AG04449 (cell line): ENCODE measurements at regions not wholly inside any gene's neighbourhood (a gene's known extent, or its start where the extent isn't known, plus 50 kb on each side); places are given as distances from the start of the nearest gene placed in this dataset.

ENCODE experiments used
- CTCF ChIA-PET: fragments of 350-600 bp; formaldehyde crosslinking; extraction: SDS; loops from one replicate; lab custom pipeline; 2021; ENCODE audit warnings: antibody characterized with exemption; lab: Yijun Ruan, JAX
- POLR2A ChIA-PET: fragments of 400-600, 350-600 bp; formaldehyde crosslinking; extraction: SDS; loops from one replicate; lab custom pipeline; 2020; ENCODE audit warnings: antibody characterized with exemption, inconsistent platforms; lab: Yijun Ruan, JAX
- DNase-seq: peaks from one replicate; pipeline ENCODE4 v3.0.0-alpha.2; 2010; ENCODE audit warnings: low read depth, low spot score
- H3K4me3 ChIP-seq: 2 replicates; pipeline ENCODE4 v1.5.1; 2011; ENCODE audit warnings: low read depth, mild to moderate bottlenecking, control low read depth, low read length
- TF ChIP-seq, protein P1 (sequence below): IDR thresholded peaks from one replicate; pipeline ENCODE4 v1.5.1; 2011; ENCODE audit warnings: mild to moderate bottlenecking, moderate library complexity, low read length, control low read depth, inconsistent platforms; ENCODE audit not compliant: insufficient read depth; ENCODE audit errors: missing control alignments

- TF ChIP-seq, protein P1, sequence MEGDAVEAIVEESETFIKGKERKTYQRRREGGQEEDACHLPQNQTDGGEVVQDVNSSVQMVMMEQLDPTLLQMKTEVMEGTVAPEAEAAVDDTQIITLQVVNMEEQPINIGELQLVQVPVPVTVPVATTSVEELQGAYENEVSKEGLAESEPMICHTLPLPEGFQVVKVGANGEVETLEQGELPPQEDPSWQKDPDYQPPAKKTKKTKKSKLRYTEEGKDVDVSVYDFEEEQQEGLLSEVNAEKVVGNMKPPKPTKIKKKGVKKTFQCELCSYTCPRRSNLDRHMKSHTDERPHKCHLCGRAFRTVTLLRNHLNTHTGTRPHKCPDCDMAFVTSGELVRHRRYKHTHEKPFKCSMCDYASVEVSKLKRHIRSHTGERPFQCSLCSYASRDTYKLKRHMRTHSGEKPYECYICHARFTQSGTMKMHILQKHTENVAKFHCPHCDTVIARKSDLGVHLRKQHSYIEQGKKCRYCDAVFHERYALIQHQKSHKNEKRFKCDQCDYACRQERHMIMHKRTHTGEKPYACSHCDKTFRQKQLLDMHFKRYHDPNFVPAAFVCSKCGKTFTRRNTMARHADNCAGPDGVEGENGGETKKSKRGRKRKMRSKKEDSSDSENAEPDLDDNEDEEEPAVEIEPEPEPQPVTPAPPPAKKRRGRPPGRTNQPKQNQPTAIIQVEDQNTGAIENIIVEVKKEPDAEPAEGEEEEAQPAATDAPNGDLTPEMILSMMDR = no peak
- no peak overlapping the region for H3K4me3 ChIP-seq
- ChIA-PET CTCF (no interaction called here), POLR2A (no interaction called here)
- DNase-seq = no peak
Measured at GRCh38 chr7:113810080-113810744, 108.6 kb downstream of the PPP1R3A start.

- ChIA-PET CTCF (no interaction called here), POLR2A (no interaction called here)
- TF ChIP-seq, protein P1 = no peak
- no peak overlapping the region for H3K4me3 ChIP-seq
- no peak for DNase-seq
Measured at GRCh38 chr7:113809581-113809980, 109.2 kb downstream of the PPP1R3A start.

DNA sequence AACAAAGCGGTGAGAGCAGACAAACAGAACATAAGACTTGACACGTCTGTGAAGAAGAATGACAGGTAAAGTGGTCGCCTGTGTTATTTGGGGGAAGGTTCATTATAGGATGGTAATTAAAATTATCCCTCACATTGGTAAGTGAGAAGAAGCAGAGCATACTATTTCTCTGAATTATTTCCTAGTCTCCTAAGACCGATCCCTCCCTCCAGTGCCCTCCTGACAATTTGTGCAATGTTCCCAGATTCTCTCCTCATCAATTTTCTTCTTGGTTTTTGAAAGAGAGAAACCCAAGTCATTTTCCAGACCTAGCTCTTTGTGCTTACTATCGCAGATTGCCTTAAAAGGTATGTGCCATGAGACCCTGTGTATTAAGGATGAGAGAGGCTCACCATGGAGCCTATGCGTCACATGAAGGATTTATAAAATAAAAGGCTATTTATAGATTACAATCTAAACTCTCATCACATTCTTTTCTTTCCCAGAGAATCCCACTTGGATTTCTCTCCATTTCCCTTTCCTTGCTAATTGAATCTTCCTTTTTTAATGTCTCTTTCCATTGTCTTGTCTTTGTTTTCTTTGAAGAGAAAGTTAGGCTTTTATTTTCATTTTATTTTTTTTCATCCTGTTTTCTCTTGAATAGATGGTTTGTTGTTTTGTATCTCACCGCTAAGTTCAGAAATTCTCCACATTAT lies 112.0 kb downstream of the PPP1R3A start:
- TF ChIP-seq, protein P1 = no peak
- no peak for DNase-seq
- POLR2A ChIA-PET = no interaction called here
- no peak overlapping the region for H3K4me3 ChIP-seq
- CTCF ChIA-PET = no interaction called here

- no peak overlapping the region for H3K4me3 ChIP-seq
- no peak for DNase-seq
- CTCF ChIA-PET = interaction anchor here (0.7 kb wide), 1 partner anchor 17 kb away, joined by 3 read pairs; no protein-coding TSS in a partner anchor
- POLR2A ChIA-PET = no interaction called here
- TF ChIP-seq, protein P1 = no peak
Measured at GRCh38 chr7:113805976-113806375, 112.8 kb downstream of the PPP1R3A start.

GRCh38 chr7:113804475-113805095 lies 114.2 kb downstream of the PPP1R3A start:
- DNase-seq = no peak
- CTCF ChIA-PET = no interaction called here
- POLR2A ChIA-PET = no interaction called here
- no peak overlapping the region for H3K4me3 ChIP-seq
- TF ChIP-seq, protein P1 = no peak

DNA sequence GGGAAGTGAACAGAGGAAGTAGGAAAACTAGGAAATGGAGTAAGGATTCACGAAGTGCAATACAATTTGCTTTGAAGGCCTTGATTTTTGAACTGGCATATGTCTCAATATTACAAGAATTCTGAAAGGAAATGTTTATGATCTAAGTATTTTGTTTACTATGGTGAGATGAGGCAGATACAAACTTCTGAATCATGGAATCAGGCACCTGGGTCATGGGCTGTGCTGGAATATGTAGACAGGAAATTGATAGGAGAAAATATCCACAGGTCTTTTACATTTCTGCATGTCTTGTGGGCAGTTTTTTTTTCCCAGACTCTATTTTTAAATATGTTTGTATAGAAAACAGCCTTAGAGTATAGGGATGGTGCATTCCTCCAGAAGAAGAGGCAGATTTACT lies 117.1 kb downstream of the PPP1R3A start:
- POLR2A ChIA-PET = no interaction called here
- DNase-seq = no peak
- CTCF ChIA-PET = no interaction called here
- TF ChIP-seq, protein P1 = no peak
- H3K4me3 ChIP-seq = no peak overlapping the region
